Trophoblast cell (in vitro differentiated cells and primary cell): ENCODE measurements at regions not wholly inside any gene's neighbourhood (a gene's known extent, or its start where the extent isn't known, plus 50 kb on each side); places are given as distances from the start of the nearest gene placed in this dataset.

Experiments used
- DNase-seq, 2 donors: peaks; one replicate each; pipeline ENCODE4 v3.0.0-alpha.2; 2016
- H2AFZ ChIP-seq: 2 replicates; pipeline ENCODE4 v1.6.1; 2013; ENCODE audit warnings: low read length, moderate library complexity, mild to moderate bottlenecking; ENCODE audit not compliant: insufficient read depth, poor library complexity
- H2AK5ac ChIP-seq: 2 replicates; pipeline ENCODE4 v1.6.1; 2013; ENCODE audit warnings: mild to moderate bottlenecking, low read length
- H2BK120ac ChIP-seq: 2 replicates; pipeline ENCODE4 v1.6.1; 2013; ENCODE audit warnings: low read length, mild to moderate bottlenecking, moderate library complexity; ENCODE audit not compliant: insufficient read depth, poor library complexity
- H2BK12ac ChIP-seq: 2 replicates; pipeline ENCODE4 v1.6.1; 2013; ENCODE audit warnings: mild to moderate bottlenecking, low read length, moderate library complexity
- H2BK5ac ChIP-seq: 2 replicates; pipeline ENCODE4 v1.6.1; 2013; ENCODE audit warnings: low read length, low read depth, moderate library complexity, mild to moderate bottlenecking; ENCODE audit not compliant: poor library complexity
- H3K14ac ChIP-seq: 2 replicates; pipeline ENCODE4 v1.6.1; 2013; ENCODE audit warnings: mild to moderate bottlenecking, low read length
- H3K18ac ChIP-seq: 2 replicates; pipeline ENCODE4 v1.6.1; 2013; ENCODE audit warnings: mild to moderate bottlenecking, low read length
- H3K23ac ChIP-seq: 2 replicates; pipeline ENCODE4 v1.6.1; 2013; ENCODE audit warnings: low read length
- H3K27ac ChIP-seq: 2 replicates; pipeline ENCODE4 v1.5.1; 2013; ENCODE audit warnings: low read depth, mild to moderate bottlenecking, inconsistent platforms, low read length, moderate library complexity
- H3K27me3 ChIP-seq: 2 replicates; pipeline ENCODE4 v1.6.1; 2013; ENCODE audit warnings: inconsistent platforms, mild to moderate bottlenecking, low read length, moderate library complexity; ENCODE audit not compliant: insufficient read depth
- H3K36me3 ChIP-seq, 2 experiments: 1 replicate in 1 of 2; 2 replicates in 1 of 2; pipeline ENCODE4 v1.6.1; 2013; ENCODE audit warnings: low read length in 2 of 2, mild to moderate bottlenecking in 2 of 2, moderate library complexity in 1 of 2; ENCODE audit not compliant: insufficient read depth in 2 of 2, control insufficient read depth in 1 of 2
- H3K4ac ChIP-seq: 2 replicates; pipeline ENCODE4 v1.6.1; 2013; ENCODE audit warnings: low read depth, mild to moderate bottlenecking, low read length, moderate library complexity
- H3K4me1 ChIP-seq, 2 experiments: 1 replicate in 1 of 2; 2 replicates in 1 of 2; pipeline ENCODE4 v1.6.1; 2013; ENCODE audit warnings: low read length in 2 of 2, mild to moderate bottlenecking in 2 of 2, moderate library complexity in 1 of 2; ENCODE audit not compliant: insufficient read depth in 2 of 2, control insufficient read depth in 1 of 2
- H3K4me2 ChIP-seq: 2 replicates; pipeline ENCODE4 v1.6.1; 2013; ENCODE audit warnings: inconsistent platforms, mild to moderate bottlenecking, low read length, moderate library complexity
- H3K4me3 ChIP-seq: 2 replicates; pipeline ENCODE4 v1.5.1; 2013; ENCODE audit warnings: mild to moderate bottlenecking, low read depth, low read length, inconsistent platforms
- H3K79me1 ChIP-seq: one replicate; pipeline ENCODE4 v1.6.1; 2013; ENCODE audit warnings: low read length
- H3K79me2 ChIP-seq: 2 replicates; pipeline ENCODE4 v1.6.1; 2013; ENCODE audit warnings: low read length, mild to moderate bottlenecking; ENCODE audit not compliant: control insufficient read depth, insufficient read depth, poor library complexity
- H3K9ac ChIP-seq: 2 replicates; pipeline ENCODE4 v1.6.1; 2013; ENCODE audit warnings: mild to moderate bottlenecking, low read length
- H3K9me3 ChIP-seq: 2 replicates; pipeline ENCODE4 v1.6.1; 2013; ENCODE audit warnings: low read depth, mild to moderate bottlenecking, control low read depth, inconsistent platforms, low read length; ENCODE audit not compliant: insufficient read depth
- H4K12ac ChIP-seq: 2 replicates; pipeline ENCODE4 v1.6.1; 2013; ENCODE audit warnings: low read depth, mild to moderate bottlenecking, low read length, moderate library complexity
- H4K8ac ChIP-seq: 2 replicates; pipeline ENCODE4 v1.6.1; 2013; ENCODE audit warnings: low read depth, mild to moderate bottlenecking, low read length, moderate library complexity
- H4K91ac ChIP-seq: one replicate; pipeline ENCODE4 v1.6.1; 2013; ENCODE audit warnings: low read depth, mild to moderate bottlenecking, low read length, moderate library complexity
- WGBS: extraction: QIAGEN DNeasy Blood & Tissue Kit; methylation state at CpG from one replicate; pipeline ENCODE4 v1.1.7; 2013; ENCODE audit warnings: missing lambda C conversion rate; ENCODE audit not compliant: insufficient read length, insufficient coverage; ENCODE audit errors: extremely low coverage; 5-methylcytosine and 5-hydroxymethylcytosine counted together

GRCh38 chr19:5240011-5240410 is 100.6 kb downstream of the PTPRS start:
- Histone ChIP-seq H4K8ac (no peak overlapping the region), H3K9me3 (peaks cover 2% of the 10 kb centered on the region), H2BK5ac (no peak overlapping the region), H3K4ac (no peak overlapping the region), H3K36me3 (peaks cover 9 to 12% of the 10 kb centered on the region in 2 experiments), H3K23ac (no peak overlapping the region), H3K14ac (no peak overlapping the region), H3K27me3 (no peaks in the 10 kb centered on the region), H4K12ac (no peak overlapping the region), H3K9ac (no peak overlapping the region), H3K4me3 (no peak overlapping the region), H3K18ac (no peak overlapping the region), H2BK12ac (no peak overlapping the region), H3K27ac (no peak overlapping the region), H2BK120ac (no peak overlapping the region), H3K4me2 (no peak overlapping the region), H2AK5ac (no peak overlapping the region), H3K79me1 (no peaks in the 10 kb centered on the region), H4K91ac (no peak overlapping the region), H3K79me2 (no peaks in the 10 kb centered on the region), H3K4me1 (no peaks in the 10 kb centered on the region), H2AFZ (no peak overlapping the region)
- DNase-seq = peak in 1 of 2 donors; percentile 40
- no CpG with 5 or more reads among the region's 22 CpGs for WGBS

DNA sequence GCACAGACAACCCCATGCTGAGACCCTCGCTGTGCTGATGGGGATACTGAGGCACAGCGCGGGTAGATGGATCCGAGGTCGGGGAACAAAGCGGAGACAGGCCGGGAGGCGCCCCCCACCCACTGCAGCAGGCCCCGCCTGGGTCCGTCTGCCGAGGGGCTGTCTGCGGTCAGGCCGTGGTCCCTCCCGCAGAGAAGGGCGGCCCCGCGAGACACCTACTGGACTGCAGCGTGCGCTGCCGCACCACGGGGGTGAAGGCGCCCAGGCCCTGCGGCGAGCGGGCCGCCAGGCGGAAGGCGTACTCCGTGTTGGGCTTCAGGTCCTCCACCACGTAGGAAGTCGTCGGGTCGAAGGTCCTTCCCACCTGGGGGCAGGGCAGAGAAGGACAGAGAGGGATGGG is 101.9 kb downstream of the PTPRS start:
- Histone ChIP-seq H4K12ac (no peak overlapping the region), H3K4me3 (no peak overlapping the region), H2BK120ac (no peak overlapping the region), H3K14ac (no peak overlapping the region), H3K9ac (no peak overlapping the region), H3K18ac (no peak overlapping the region), H2BK12ac (no peak overlapping the region), H3K27me3 (no peaks in the 10 kb centered on the region), H3K79me1 (no peaks in the 10 kb centered on the region), H3K27ac (no peak overlapping the region), H3K23ac (no peak overlapping the region), H3K9me3 (peaks cover 2% of the 10 kb centered on the region), H2AFZ (no peak overlapping the region), H3K79me2 (no peaks in the 10 kb centered on the region), H4K91ac (no peak overlapping the region), H2AK5ac (no peak overlapping the region), H3K4me2 (no peak overlapping the region), H3K36me3 (peaks cover 3 to 5% of the 10 kb centered on the region in 2 experiments), H3K4me1 (no peaks in the 10 kb centered on the region), H3K4ac (no peak overlapping the region), H4K8ac (no peak overlapping the region), H2BK5ac (no peak overlapping the region)
- WGBS = no CpG with 5 or more reads among the region's 33 CpGs
- DNase-seq = peak in 1 of 2 donors; percentile 35

- H3K79me2 ChIP-seq = no peaks in the 10 kb centered on the region
Observed at GRCh38 chr19:5237939-5238480, 102.6 kb downstream of the PTPRS start.

DNA sequence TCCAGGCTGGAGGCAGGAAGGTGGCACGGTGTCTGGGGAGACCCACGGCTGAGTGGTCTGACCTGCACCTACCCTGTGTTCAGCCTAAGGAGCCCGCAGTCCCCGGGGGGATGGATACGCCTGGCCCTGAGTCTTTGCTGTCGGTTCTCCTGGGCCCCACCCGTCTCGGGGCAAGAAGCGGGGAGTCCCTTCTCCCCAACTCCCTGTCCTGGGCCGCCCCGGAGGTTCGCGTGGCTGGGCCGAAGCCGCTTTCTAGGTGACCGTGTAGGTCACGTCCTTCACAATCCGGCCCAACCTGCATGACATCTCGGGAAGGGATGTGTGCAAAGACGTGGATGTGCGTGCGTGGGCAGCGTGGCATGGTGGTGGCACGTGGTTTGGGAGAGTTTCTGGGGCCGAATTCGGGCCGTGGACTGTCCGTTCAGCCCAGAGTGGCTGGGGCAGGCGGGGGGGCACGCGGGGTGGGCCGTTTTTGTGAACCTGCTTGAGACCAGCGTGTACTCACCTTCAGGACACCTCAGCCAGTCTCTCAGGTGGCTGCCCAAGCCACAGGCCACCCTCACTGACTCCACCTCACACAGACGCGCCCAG is 103.3 kb downstream of the PTPRS start:
- DNase-seq = no peak
- no peak overlapping the region for H3K27ac ChIP-seq
- H3K27me3 ChIP-seq = no peaks in the 10 kb centered on the region
- peaks cover 3% of the 10 kb centered on the region in 2 experiments for H3K36me3 ChIP-seq
- no peaks in the 10 kb centered on the region for H3K79me1 ChIP-seq
- no peaks in the 10 kb centered on the region for H3K4me1 ChIP-seq
- H2AFZ ChIP-seq = no peak overlapping the region
- no peak overlapping the region for H2BK120ac ChIP-seq
- no peak overlapping the region for H3K18ac ChIP-seq
- no CpG with 5 or more reads among the region's 35 CpGs for WGBS
- no peak overlapping the region for H4K91ac ChIP-seq
- H3K9me3 ChIP-seq = peaks cover 2% of the 10 kb centered on the region
- H3K14ac ChIP-seq = no peak overlapping the region
- no peak overlapping the region for H3K4me2 ChIP-seq
- no peak overlapping the region for H2BK12ac ChIP-seq
- H4K12ac ChIP-seq = no peak overlapping the region
- no peaks in the 10 kb centered on the region for H3K79me2 ChIP-seq
- H2BK5ac ChIP-seq = no peak overlapping the region
- H3K9ac ChIP-seq = no peak overlapping the region
- H2AK5ac ChIP-seq = no peak overlapping the region
- H4K8ac ChIP-seq = no peak overlapping the region
- H3K4me3 ChIP-seq = no peak overlapping the region
- H3K4ac ChIP-seq = no peak overlapping the region
- H3K23ac ChIP-seq = no peak overlapping the region

More at GRCh38 chr19:5237939-5238480, 102.6 kb downstream of the PTPRS start:
- Histone ChIP-seq H3K9me3 (peaks cover 2% of the 10 kb centered on the region), H2BK12ac (no peak overlapping the region), H2AK5ac (no peak overlapping the region), H3K18ac (no peak overlapping the region), H2BK5ac (no peak overlapping the region), H2AFZ (no peak overlapping the region), H4K12ac (no peak overlapping the region), H3K9ac (no peak overlapping the region), H3K36me3 (peaks cover 3% of the 10 kb centered on the region in 2 experiments), H3K4me2 (no peak overlapping the region), H3K23ac (no peak overlapping the region), H2BK120ac (no peak overlapping the region), H3K79me1 (no peaks in the 10 kb centered on the region), H4K8ac (no peak overlapping the region), H3K4me1 (no peaks in the 10 kb centered on the region), H3K4ac (no peak overlapping the region), H3K27me3 (no peaks in the 10 kb centered on the region), H3K14ac (no peak overlapping the region), H4K91ac (no peak overlapping the region), H3K27ac (no peak overlapping the region), H3K4me3 (no peak overlapping the region)
- no CpG with 5 or more reads among the region's 26 CpGs for WGBS
- DNase-seq = no peak
